ENCODE measurements at regions not wholly inside any gene's neighbourhood (a gene's known extent, or its start where the extent isn't known, plus 50 kb on each side); places are given as distances from the start of the nearest gene placed in this dataset.

DNA sequence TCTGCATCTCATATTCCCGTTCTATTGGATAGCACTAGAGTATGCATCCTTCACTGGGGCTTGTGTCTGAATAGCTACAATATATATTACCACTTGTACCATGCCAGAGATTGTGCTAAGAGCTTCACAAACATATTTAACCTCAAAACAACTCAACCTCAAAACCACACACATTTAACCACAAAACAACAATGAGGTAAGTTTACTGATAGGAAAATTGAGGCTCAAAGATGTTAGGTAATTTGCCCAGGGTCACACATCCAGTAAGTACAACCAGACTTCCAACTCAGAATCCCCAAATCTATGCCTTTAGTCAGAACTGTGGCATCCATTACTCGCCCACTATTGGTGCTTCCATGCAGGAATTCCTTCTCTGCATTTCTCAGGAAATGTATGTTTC is 220.0 kb downstream of the FAM43A start:
- TF ChIP-seq CEBPB (IDR thresholded peaks at IDR 0.05) (no peak), TEAD4 (IDR thresholded peaks at IDR 0.05) (no peak), NFIC (IDR thresholded peaks at IDR 0.05) (no peak), EP300 (IDR thresholded peaks at IDR 0.05; ENCODE audit: borderline replicate concordance) (no peak), RAD21 (IDR thresholded peaks at IDR 0.05; ENCODE audit: low read depth) (no peak), TAF1 (IDR thresholded peaks at IDR 0.05; ENCODE audit: low read depth) (no peak)
